ENCODE measurements at regions not wholly inside any gene's neighbourhood (a gene's known extent, or its start where the extent isn't known, plus 50 kb on each side); places are given as distances from the start of the nearest gene placed in this dataset.

- no peak for TF ChIP-seq POLR2A (IDR thresholded peaks at IDR 0.05)
- TF ChIP-seq CTCF (IDR thresholded peaks at IDR 0.05) = no peak
- WGBS, 2 donors = 31 to 57% methylated on average over 2 of the region's 2 CpGs
- Histone ChIP-seq H3K27me3 (no peaks in the 10 kb centered on the region), H3K9me3 (no peaks in the 10 kb centered on the region), H3K4me3 (replicated peaks in 1 of 3) (no peak overlapping the region), H3K27ac (no peak overlapping the region), H3K4me1 (no peaks in the 10 kb centered on the region), H3K36me3 (no peaks in the 10 kb centered on the region)
- no peak for DNase-seq
- intact Hi-C loops (cut with DNase I) = no loop called here
Observed at GRCh38 chr14:46306267-46306666, 345.3 kb downstream of the RPL10L start.

- Histone ChIP-seq H3K27ac (no peak overlapping the region), H3K27me3 (no peaks in the 10 kb centered on the region), H3K9me3 (no peaks in the 10 kb centered on the region), H3K36me3 (no peaks in the 10 kb centered on the region), H3K4me1 (no peaks in the 10 kb centered on the region), H3K4me3 (replicated peaks in 1 of 3) (no peak overlapping the region)
- 92 to 93% methylated on average over 2 of the region's 2 CpGs for whole genome bisulfite sequencing, 2 donors
- intact Hi-C loops (cut with DNase I) = no loop called here
- TF ChIP-seq CTCF (IDR thresholded peaks at IDR 0.05) (no peak), POLR2A (IDR thresholded peaks at IDR 0.05) (no peak)
- DNase-seq = no peak
Observed at GRCh38 chr14:46300765-46301164, 350.8 kb downstream of the RPL10L start.

GRCh38 chr14:46290706-46291105 is 360.9 kb downstream of the RPL10L start:
- no peaks in the 10 kb centered on the region for H3K27me3 ChIP-seq
- H3K9me3 ChIP-seq = no peaks in the 10 kb centered on the region
- H3K4me3 ChIP-seq (replicated peaks in 1 of 3) = no peak overlapping the region
- H3K27ac ChIP-seq = no peak overlapping the region
- no peak for DNase-seq
- no peak for TF ChIP-seq POLR2A (IDR thresholded peaks at IDR 0.05)
- no peaks in the 10 kb centered on the region for H3K36me3 ChIP-seq
- H3K4me1 ChIP-seq = no peaks in the 10 kb centered on the region
- intact Hi-C loops (cut with DNase I) = no loop called here

GRCh38 chr14:46279776-46280175 is 371.8 kb downstream of the RPL10L start:
- intact Hi-C loops (cut with DNase I) = no loop called here
- Histone ChIP-seq H3K27me3 (no peaks in the 10 kb centered on the region), H3K4me1 (no peaks in the 10 kb centered on the region), H3K36me3 (no peaks in the 10 kb centered on the region), H3K4me3 (replicated peaks in 1 of 3) (no peak overlapping the region), H3K27ac (no peak overlapping the region), H3K9me3 (no peaks in the 10 kb centered on the region)
- DNase-seq = no peak
- WGBS, 2 donors = 43 to 49% methylated on average over 1 of the region's 1 CpG
- TF ChIP-seq CTCF (IDR thresholded peaks at IDR 0.05) = no peak
- no peak for TF ChIP-seq POLR2A (IDR thresholded peaks at IDR 0.05)

GRCh38 chr14:46279327-46279726 is 372.3 kb downstream of the RPL10L start:
- Histone ChIP-seq H3K9me3 (no peaks in the 10 kb centered on the region), H3K27me3 (no peaks in the 10 kb centered on the region), H3K36me3 (no peaks in the 10 kb centered on the region), H3K27ac (no peak overlapping the region), H3K4me3 (replicated peaks in 1 of 3) (no peak overlapping the region), H3K4me1 (no peaks in the 10 kb centered on the region)
- TF ChIP-seq POLR2A (IDR thresholded peaks at IDR 0.05) = no peak
- no peak for TF ChIP-seq CTCF (IDR thresholded peaks at IDR 0.05)
- intact Hi-C loops (cut with DNase I) = no loop called here
- no peak for DNase-seq
- WGBS, 2 donors = 53 to 59% methylated on average over 6 of the region's 6 CpGs

- Histone ChIP-seq H3K4me1 (no peaks in the 10 kb centered on the region), H3K27me3 (no peaks in the 10 kb centered on the region), H3K27ac (no peak overlapping the region), H3K4me3 (replicated peaks in 1 of 3) (no peak overlapping the region), H3K9me3 (no peaks in the 10 kb centered on the region), H3K36me3 (no peaks in the 10 kb centered on the region)
- intact Hi-C loops (cut with DNase I) = no loop called here
- WGBS, 2 donors = 39 to 44% methylated on average over 4 of the region's 4 CpGs
- no peak for TF ChIP-seq POLR2A (IDR thresholded peaks at IDR 0.05)
- TF ChIP-seq CTCF (IDR thresholded peaks at IDR 0.05) = no peak
- no peak for DNase-seq
Observed at GRCh38 chr14:46259536-46259935, 392.0 kb downstream of the RPL10L start.
